SU-DHL-6 (cell line): ENCODE measurements at regions not wholly inside any gene's neighbourhood (a gene's known extent, or its start where the extent isn't known, plus 50 kb on each side); places are given as distances from the start of the nearest gene placed in this dataset.

Experiments
- EZH2phosphoT487 ChIP-seq: fragments of 200-600 bp; sonication (generic), shearing (Covaris generic); conservative IDR thresholded peaks from 2 replicates; pipeline ENCODE4 v1.6.1; 2018; ENCODE audit warnings: mild to moderate bottlenecking, antibody characterized with exemption, low read length, moderate library complexity, mixed read lengths
- TF ChIP-seq, protein P1 (sequence below): fragments of 200-600 bp; sonication (generic); IDR thresholded peaks from one replicate; pipeline ENCODE4 v1.5.1; 2017; ENCODE audit warnings: antibody characterized with exemption, mild to moderate bottlenecking, low read length, moderate library complexity; ENCODE audit not compliant: insufficient read depth, poor library complexity, severe bottlenecking

DNA sequence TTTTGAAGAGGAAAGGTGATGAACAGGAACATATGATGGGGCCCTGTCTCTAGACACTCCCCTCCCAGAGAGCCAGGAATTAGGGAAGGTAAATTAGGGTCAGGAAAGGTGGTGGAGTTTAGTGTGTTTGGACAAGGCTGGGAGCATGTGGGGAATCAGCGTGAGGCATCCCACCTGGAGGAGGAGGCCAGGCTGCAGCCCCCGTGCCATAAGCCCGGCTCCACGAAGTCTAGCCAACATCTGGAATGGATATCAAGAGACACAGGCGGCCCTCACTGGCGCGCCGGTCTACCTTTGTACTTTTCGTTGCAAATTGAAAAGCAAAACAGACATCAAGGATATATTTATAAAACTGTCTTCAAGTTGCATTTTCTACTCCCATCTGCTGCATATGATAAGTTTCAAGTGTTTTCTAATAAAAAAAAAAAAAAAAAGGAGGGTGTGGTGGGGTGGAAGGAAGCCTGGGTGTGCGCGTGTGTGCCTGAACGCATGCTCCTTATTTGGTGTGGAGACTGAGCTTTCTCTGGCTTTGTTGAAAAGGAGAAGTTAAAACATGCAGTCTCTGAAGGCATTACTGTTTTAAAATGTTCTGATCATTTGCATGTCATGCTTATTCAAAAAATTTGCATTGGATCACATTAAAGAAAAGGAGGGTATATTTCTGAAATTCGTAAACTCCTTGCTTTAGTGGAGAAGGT lies 546.7 kb upstream of the ID2 start:
- TF ChIP-seq, protein P1, sequence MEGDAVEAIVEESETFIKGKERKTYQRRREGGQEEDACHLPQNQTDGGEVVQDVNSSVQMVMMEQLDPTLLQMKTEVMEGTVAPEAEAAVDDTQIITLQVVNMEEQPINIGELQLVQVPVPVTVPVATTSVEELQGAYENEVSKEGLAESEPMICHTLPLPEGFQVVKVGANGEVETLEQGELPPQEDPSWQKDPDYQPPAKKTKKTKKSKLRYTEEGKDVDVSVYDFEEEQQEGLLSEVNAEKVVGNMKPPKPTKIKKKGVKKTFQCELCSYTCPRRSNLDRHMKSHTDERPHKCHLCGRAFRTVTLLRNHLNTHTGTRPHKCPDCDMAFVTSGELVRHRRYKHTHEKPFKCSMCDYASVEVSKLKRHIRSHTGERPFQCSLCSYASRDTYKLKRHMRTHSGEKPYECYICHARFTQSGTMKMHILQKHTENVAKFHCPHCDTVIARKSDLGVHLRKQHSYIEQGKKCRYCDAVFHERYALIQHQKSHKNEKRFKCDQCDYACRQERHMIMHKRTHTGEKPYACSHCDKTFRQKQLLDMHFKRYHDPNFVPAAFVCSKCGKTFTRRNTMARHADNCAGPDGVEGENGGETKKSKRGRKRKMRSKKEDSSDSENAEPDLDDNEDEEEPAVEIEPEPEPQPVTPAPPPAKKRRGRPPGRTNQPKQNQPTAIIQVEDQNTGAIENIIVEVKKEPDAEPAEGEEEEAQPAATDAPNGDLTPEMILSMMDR, result no peak
- TF ChIP-seq EZH2phosphoT487, result no peak
